H1 (cell line): ENCODE measurements at regions not wholly inside any gene's neighbourhood (a gene's known extent, or its start where the extent isn't known, plus 50 kb on each side); places are given as distances from the start of the nearest gene placed in this dataset.

ENCODE experiments used
- CTCF ChIA-PET: fragments of 300-600 bp; sonication (Branson Sonifier 250); formaldehyde crosslinking; loops from one replicate; lab custom pipeline; 2021; ENCODE audit not compliant: partially characterized antibody; lab: Charles Lee
- POLR2A ChIA-PET: fragments of 300-600 bp; sonication (Branson Sonifier 250); formaldehyde crosslinking; loops from one replicate; lab custom pipeline; 2021; ENCODE audit warnings: inconsistent platforms; ENCODE audit not compliant: partially characterized antibody; lab: Charles Lee
- DNase-seq, 2 experiments: peaks; one replicate each; pipeline versions ENCODE4 v3.0.0 to v3.0.0-alpha.2; 2010 to 2022; ENCODE audit warnings: low spot score in 2 of 2, low read depth in 1 of 2, mixed read lengths in 1 of 2
- FAIRE-seq: peaks from 2 replicates; lab custom pipeline; 2011; peaks lifted over from hg19 to GRCh38; lab: Jason Lieb, UNC
- H2AFZ ChIP-seq: 2 replicates; pipeline ENCODE4 v1.8.1; 2012; ENCODE audit warnings: low read length, inconsistent platforms
- H2AK5ac ChIP-seq: 2 replicates; pipeline ENCODE4 v1.6.1; 2013; ENCODE audit warnings: low read depth, low read length
- H2BK120ac ChIP-seq: replicated peaks from 2 replicates; pipeline ENCODE3; 2013; ENCODE audit warnings: low read depth, low read length, inconsistent platforms
- H2BK12ac ChIP-seq: 2 replicates; pipeline ENCODE4 v1.6.1; 2013; ENCODE audit warnings: low read depth, low read length
- H2BK15ac ChIP-seq: 2 replicates; pipeline ENCODE4 v1.6.1; 2013; ENCODE audit warnings: low read length
- H2BK20ac ChIP-seq: 2 replicates; pipeline ENCODE4 v1.6.1; 2013; ENCODE audit warnings: low read length
- H2BK5ac ChIP-seq: 2 replicates; pipeline ENCODE4 v1.6.1; 2013; ENCODE audit warnings: low read depth, low read length
- H3K14ac ChIP-seq: 2 replicates; pipeline ENCODE4 v1.6.1; 2013; ENCODE audit warnings: inconsistent platforms; ENCODE audit not compliant: insufficient read length
- H3K18ac ChIP-seq: 2 replicates; pipeline ENCODE4 v1.6.1; 2013; ENCODE audit warnings: low read length; ENCODE audit errors: extremely low read depth
- H3K23ac ChIP-seq: 2 replicates; pipeline ENCODE4 v1.6.1; 2013; ENCODE audit warnings: inconsistent platforms; ENCODE audit not compliant: insufficient read length
- H3K23me2 ChIP-seq: 2 replicates; pipeline ENCODE4 v1.6.1; 2013; ENCODE audit warnings: low read depth, low read length
- H3K27ac ChIP-seq: 2 replicates; pipeline ENCODE4 v1.6.1; 2011; ENCODE audit warnings: low read depth, low read length, inconsistent platforms
- H3K27me3 ChIP-seq, 4 experiments: replicated peaks in 1 of 4; 1 replicate in 1 of 4; 2 replicates in 3 of 4; pipeline versions ENCODE4 v1.6.1 to v1.8.1; 2011 to 2013; ENCODE audit warnings: low read length in 3 of 4, mild to moderate bottlenecking in 3 of 4, inconsistent platforms in 2 of 4, mixed read lengths in 2 of 4, moderate library complexity in 1 of 4; ENCODE audit not compliant: control insufficient read depth in 3 of 4, insufficient read depth in 3 of 4; ENCODE audit errors: extremely low read depth in 1 of 4
- H3K36me3 ChIP-seq, 4 experiments: 2 replicates each; pipeline versions ENCODE4 v1.6.1 to v1.8.1; 2011 to 2013; ENCODE audit warnings: mild to moderate bottlenecking in 4 of 4, low read length in 3 of 4, moderate library complexity in 2 of 4, control low read depth in 1 of 4, inconsistent platforms in 1 of 4; ENCODE audit not compliant: insufficient read depth in 4 of 4, control insufficient read depth in 2 of 4
- H3K4ac ChIP-seq: replicated peaks from 2 replicates; pipeline ENCODE3; 2013; ENCODE audit warnings: low read length, low read depth, mixed read lengths, inconsistent platforms; ENCODE audit not compliant: insufficient read length
- H3K4me1 ChIP-seq, 4 experiments: replicated peaks in 1 of 4; 1 replicate in 1 of 4; 2 replicates in 3 of 4; pipeline versions ENCODE4 v1.6.1 to v1.8.1; 2011 to 2013; ENCODE audit warnings: low read length in 3 of 4, inconsistent platforms in 2 of 4, mixed read lengths in 1 of 4; ENCODE audit not compliant: insufficient read depth in 4 of 4, control insufficient read depth in 3 of 4
- H3K4me2 ChIP-seq, 2 experiments: 2 replicates each; pipeline versions ENCODE4 v1.6.1 to v1.8.1; 2011 to 2013; ENCODE audit warnings: low read depth in 2 of 2, low read length in 2 of 2, control low read depth in 1 of 2, inconsistent platforms in 1 of 2, mild to moderate bottlenecking in 1 of 2; ENCODE audit not compliant: insufficient read depth in 1 of 2
- H3K4me3 ChIP-seq, 4 experiments: fragments of 200-600, 300-600 bp in 1 of 4; sonication (generic), shearing (Covaris generic), sonication (Bioruptor Twin) in 1 of 4; 2 replicates each; pipeline versions ENCODE4 v1.5.1 to v1.8.1; 2011 to 2016; ENCODE audit warnings: low read length in 4 of 4, low read depth in 3 of 4, control low read depth in 2 of 4, inconsistent platforms in 2 of 4, mild to moderate bottlenecking in 2 of 4, mixed read lengths in 1 of 4, moderate library complexity in 1 of 4; ENCODE audit not compliant: insufficient read depth in 2 of 4; ENCODE audit errors: extremely low read depth in 1 of 4
- H3K56ac ChIP-seq: replicated peaks from 2 replicates; pipeline ENCODE3; 2013; ENCODE audit warnings: low read depth, mild to moderate bottlenecking, mixed read lengths, low read length, inconsistent platforms; ENCODE audit not compliant: insufficient read length
- H3K79me1 ChIP-seq: 2 replicates; pipeline ENCODE4 v1.6.1; 2013; ENCODE audit warnings: low read depth, low read length, control low read depth
- H3K79me2 ChIP-seq, 2 experiments: 2 replicates each; pipeline versions ENCODE4 v1.6.1 to v1.8.1; 2012 to 2013; ENCODE audit warnings: low read length in 2 of 2, mild to moderate bottlenecking in 2 of 2, inconsistent platforms in 1 of 2; ENCODE audit not compliant: insufficient read depth in 2 of 2, control insufficient read depth in 1 of 2
- H3K9ac ChIP-seq, 4 experiments: replicated peaks in 1 of 4; 1 replicate in 1 of 4; 2 replicates in 3 of 4; pipeline versions ENCODE4 v1.6.1 to v1.8.1; 2011 to 2013; ENCODE audit warnings: low read depth in 3 of 4, low read length in 3 of 4, control low read depth in 2 of 4, mild to moderate bottlenecking in 2 of 4, moderate library complexity in 2 of 4, inconsistent platforms in 1 of 4; ENCODE audit errors: extremely low read depth in 1 of 4
- H3K9me3 ChIP-seq, 2 experiments: 2 replicates each; pipeline versions ENCODE4 v1.6.1 to v1.8.1; 2012 to 2013; ENCODE audit warnings: mild to moderate bottlenecking in 2 of 2, moderate library complexity in 2 of 2, control low read depth in 1 of 2, inconsistent platforms in 1 of 2, low read depth in 1 of 2, low read length in 1 of 2, mixed read lengths in 1 of 2; ENCODE audit not compliant: insufficient read depth in 2 of 2
- H4K20me1 ChIP-seq, 2 experiments: replicated peaks in 1 of 2; 2 replicates each; pipeline versions ENCODE3 to v1.8.1; 2011 to 2013; ENCODE audit warnings: inconsistent platforms in 2 of 2, low read length in 2 of 2, mild to moderate bottlenecking in 1 of 2; ENCODE audit not compliant: insufficient read depth in 2 of 2, control insufficient read depth in 1 of 2
- H4K5ac ChIP-seq: 2 replicates; pipeline ENCODE4 v1.6.1; 2013; ENCODE audit warnings: low read length, low read depth, mixed read lengths, inconsistent platforms; ENCODE audit not compliant: insufficient read length
- H4K8ac ChIP-seq: 2 replicates; pipeline ENCODE4 v1.8.0; 2013; ENCODE audit warnings: mild to moderate bottlenecking, moderate library complexity, low read length, inconsistent platforms; ENCODE audit not compliant: insufficient read depth; ENCODE audit errors: extremely low read depth
- H4K91ac ChIP-seq: replicated peaks from 2 replicates; pipeline ENCODE3; 2013; ENCODE audit warnings: low read length, mixed read lengths, inconsistent platforms; ENCODE audit not compliant: insufficient read length
- CREB1 ChIP-seq: IDR thresholded peaks from 2 replicates; pipeline ENCODE4 v1.6.1; 2012; ENCODE audit warnings: inconsistent platforms
- TF ChIP-seq, protein P1 (sequence below): fragments of 300-600 bp; sonication (generic); IDR thresholded peaks from 2 replicates; pipeline ENCODE4 v1.7.1; 2012; ENCODE audit warnings: low read length, moderate library complexity, mild to moderate bottlenecking, inconsistent platforms; ENCODE audit not compliant: insufficient replicate concordance

DNA sequence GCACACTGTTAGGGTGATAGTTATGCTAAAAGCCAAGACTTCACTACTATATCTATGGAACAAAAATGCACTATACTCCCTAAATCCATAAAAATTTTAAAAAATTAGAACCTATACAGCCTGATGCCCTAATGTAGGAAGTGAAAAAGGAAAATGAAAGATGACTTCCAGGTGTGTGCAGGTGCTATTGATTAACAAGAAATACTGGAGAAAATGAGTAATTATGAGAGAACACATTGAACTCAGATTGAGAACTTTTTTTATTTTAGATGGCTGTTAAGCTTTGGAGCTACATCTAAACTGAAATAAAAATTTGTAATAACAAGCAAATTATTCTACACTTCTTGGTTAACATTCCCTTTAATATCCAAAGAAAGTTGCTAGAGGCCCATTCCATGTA lies 1015.7 kb downstream of the PCDH9 start:
- H3K14ac ChIP-seq, result no peak overlapping the region
- no peak overlapping the region for H2AFZ ChIP-seq
- H3K79me2 ChIP-seq, result no peaks in the 10 kb centered on the region
- no peaks in the 10 kb centered on the region for H3K9me3 ChIP-seq
- no peaks in the 10 kb centered on the region for H3K4me1 ChIP-seq
- no peak overlapping the region for H4K5ac ChIP-seq
- H2BK20ac ChIP-seq, result no peak overlapping the region
- FAIRE-seq (no peak), DNase-seq (no peak)
- peaks cover 1 to 13% (median 8%) of the 10 kb centered on the region in 4 experiments for H3K27me3 ChIP-seq
- H2BK120ac ChIP-seq, result no peak overlapping the region
- H3K4ac ChIP-seq, result no peak overlapping the region
- ChIA-PET POLR2A (no interaction called here), CTCF (interaction anchor here (1.0 kb wide), 1 partner anchor 11 kb away, joined by 4 read pairs; no protein-coding TSS in a partner anchor)
- H3K23ac ChIP-seq, result no peak overlapping the region
- H4K91ac ChIP-seq, result no peak overlapping the region
- no peaks in the 10 kb centered on the region for H4K20me1 ChIP-seq
- H3K79me1 ChIP-seq, result no peaks in the 10 kb centered on the region
- H3K9ac ChIP-seq, result no peak overlapping the region
- H3K4me2 ChIP-seq, result no peak overlapping the region
- H4K8ac ChIP-seq, result no peak overlapping the region
- H2AK5ac ChIP-seq, result no peak overlapping the region
- H3K23me2 ChIP-seq, result no peaks in the 10 kb centered on the region
- no peak overlapping the region for H3K18ac ChIP-seq
- H2BK5ac ChIP-seq, result no peak overlapping the region
- H3K4me3 ChIP-seq, result no peak overlapping the region
- H3K56ac ChIP-seq, result no peak overlapping the region
- H3K27ac ChIP-seq, result no peak overlapping the region
- no peak overlapping the region for H2BK15ac ChIP-seq
- no peak overlapping the region for H2BK12ac ChIP-seq
- no peaks in the 10 kb centered on the region for H3K36me3 ChIP-seq
- TF ChIP-seq CREB1, result no peak
- TF ChIP-seq, protein P1, sequence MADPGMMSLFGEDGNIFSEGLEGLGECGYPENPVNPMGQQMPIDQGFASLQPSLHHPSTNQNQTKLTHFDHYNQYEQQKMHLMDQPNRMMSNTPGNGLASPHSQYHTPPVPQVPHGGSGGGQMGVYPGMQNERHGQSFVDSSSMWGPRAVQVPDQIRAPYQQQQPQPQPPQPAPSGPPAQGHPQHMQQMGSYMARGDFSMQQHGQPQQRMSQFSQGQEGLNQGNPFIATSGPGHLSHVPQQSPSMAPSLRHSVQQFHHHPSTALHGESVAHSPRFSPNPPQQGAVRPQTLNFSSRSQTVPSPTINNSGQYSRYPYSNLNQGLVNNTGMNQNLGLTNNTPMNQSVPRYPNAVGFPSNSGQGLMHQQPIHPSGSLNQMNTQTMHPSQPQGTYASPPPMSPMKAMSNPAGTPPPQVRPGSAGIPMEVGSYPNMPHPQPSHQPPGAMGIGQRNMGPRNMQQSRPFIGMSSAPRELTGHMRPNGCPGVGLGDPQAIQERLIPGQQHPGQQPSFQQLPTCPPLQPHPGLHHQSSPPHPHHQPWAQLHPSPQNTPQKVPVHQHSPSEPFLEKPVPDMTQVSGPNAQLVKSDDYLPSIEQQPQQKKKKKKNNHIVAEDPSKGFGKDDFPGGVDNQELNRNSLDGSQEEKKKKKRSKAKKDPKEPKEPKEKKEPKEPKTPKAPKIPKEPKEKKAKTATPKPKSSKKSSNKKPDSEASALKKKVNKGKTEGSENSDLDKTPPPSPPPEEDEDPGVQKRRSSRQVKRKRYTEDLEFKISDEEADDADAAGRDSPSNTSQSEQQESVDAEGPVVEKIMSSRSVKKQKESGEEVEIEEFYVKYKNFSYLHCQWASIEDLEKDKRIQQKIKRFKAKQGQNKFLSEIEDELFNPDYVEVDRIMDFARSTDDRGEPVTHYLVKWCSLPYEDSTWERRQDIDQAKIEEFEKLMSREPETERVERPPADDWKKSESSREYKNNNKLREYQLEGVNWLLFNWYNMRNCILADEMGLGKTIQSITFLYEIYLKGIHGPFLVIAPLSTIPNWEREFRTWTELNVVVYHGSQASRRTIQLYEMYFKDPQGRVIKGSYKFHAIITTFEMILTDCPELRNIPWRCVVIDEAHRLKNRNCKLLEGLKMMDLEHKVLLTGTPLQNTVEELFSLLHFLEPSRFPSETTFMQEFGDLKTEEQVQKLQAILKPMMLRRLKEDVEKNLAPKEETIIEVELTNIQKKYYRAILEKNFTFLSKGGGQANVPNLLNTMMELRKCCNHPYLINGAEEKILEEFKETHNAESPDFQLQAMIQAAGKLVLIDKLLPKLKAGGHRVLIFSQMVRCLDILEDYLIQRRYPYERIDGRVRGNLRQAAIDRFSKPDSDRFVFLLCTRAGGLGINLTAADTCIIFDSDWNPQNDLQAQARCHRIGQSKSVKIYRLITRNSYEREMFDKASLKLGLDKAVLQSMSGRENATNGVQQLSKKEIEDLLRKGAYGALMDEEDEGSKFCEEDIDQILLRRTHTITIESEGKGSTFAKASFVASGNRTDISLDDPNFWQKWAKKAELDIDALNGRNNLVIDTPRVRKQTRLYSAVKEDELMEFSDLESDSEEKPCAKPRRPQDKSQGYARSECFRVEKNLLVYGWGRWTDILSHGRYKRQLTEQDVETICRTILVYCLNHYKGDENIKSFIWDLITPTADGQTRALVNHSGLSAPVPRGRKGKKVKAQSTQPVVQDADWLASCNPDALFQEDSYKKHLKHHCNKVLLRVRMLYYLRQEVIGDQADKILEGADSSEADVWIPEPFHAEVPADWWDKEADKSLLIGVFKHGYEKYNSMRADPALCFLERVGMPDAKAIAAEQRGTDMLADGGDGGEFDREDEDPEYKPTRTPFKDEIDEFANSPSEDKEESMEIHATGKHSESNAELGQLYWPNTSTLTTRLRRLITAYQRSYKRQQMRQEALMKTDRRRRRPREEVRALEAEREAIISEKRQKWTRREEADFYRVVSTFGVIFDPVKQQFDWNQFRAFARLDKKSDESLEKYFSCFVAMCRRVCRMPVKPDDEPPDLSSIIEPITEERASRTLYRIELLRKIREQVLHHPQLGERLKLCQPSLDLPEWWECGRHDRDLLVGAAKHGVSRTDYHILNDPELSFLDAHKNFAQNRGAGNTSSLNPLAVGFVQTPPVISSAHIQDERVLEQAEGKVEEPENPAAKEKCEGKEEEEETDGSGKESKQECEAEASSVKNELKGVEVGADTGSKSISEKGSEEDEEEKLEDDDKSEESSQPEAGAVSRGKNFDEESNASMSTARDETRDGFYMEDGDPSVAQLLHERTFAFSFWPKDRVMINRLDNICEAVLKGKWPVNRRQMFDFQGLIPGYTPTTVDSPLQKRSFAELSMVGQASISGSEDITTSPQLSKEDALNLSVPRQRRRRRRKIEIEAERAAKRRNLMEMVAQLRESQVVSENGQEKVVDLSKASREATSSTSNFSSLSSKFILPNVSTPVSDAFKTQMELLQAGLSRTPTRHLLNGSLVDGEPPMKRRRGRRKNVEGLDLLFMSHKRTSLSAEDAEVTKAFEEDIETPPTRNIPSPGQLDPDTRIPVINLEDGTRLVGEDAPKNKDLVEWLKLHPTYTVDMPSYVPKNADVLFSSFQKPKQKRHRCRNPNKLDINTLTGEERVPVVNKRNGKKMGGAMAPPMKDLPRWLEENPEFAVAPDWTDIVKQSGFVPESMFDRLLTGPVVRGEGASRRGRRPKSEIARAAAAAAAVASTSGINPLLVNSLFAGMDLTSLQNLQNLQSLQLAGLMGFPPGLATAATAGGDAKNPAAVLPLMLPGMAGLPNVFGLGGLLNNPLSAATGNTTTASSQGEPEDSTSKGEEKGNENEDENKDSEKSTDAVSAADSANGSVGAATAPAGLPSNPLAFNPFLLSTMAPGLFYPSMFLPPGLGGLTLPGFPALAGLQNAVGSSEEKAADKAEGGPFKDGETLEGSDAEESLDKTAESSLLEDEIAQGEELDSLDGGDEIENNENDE, result no peak
